ENCODE measurements at regions not wholly inside any gene's neighbourhood (a gene's known extent, or its start where the extent isn't known, plus 50 kb on each side); places are given as distances from the start of the nearest gene placed in this dataset.

GRCh38 chr7:94231305-94231704, 163.4 kb upstream of the COL1A2 start:
- no peak for DNase-seq (ENCODE audit: low read depth)

- DNase-seq (ENCODE audit: low read depth): no peak
Measured at GRCh38 chr7:94236960-94237359, 157.7 kb upstream of the COL1A2 start.

- no peak for DNase-seq (ENCODE audit: low read depth)
Measured at GRCh38 chr7:94237417-94237816, 157.3 kb upstream of the COL1A2 start.

GRCh38 chr7:94239661-94240234, 154.9 kb upstream of the COL1A2 start:
- DNase-seq (ENCODE audit: low read depth): no peak

- DNase-seq (ENCODE audit: low read depth): no peak
Measured at GRCh38 chr7:94240902-94241301, 153.8 kb upstream of the COL1A2 start.

GRCh38 chr7:94241402-94241925, 153.2 kb upstream of the COL1A2 start:
- no peak for DNase-seq (ENCODE audit: low read depth)

- DNase-seq (ENCODE audit: low read depth): no peak
Measured at GRCh38 chr7:94243066-94243711, 151.5 kb upstream of the COL1A2 start.

GRCh38 chr7:94244760-94245159, 149.9 kb upstream of the COL1A2 start:
- DNase-seq (ENCODE audit: low read depth): peak; percentile 42

GRCh38 chr7:94245500-94245899, 149.2 kb upstream of the COL1A2 start:
- DNase-seq (ENCODE audit: low read depth): no peak

GRCh38 chr7:94247970-94248369, 146.7 kb upstream of the COL1A2 start:
- DNase-seq (ENCODE audit: low read depth): no peak

GRCh38 chr7:94249631-94250030, 145.1 kb upstream of the COL1A2 start:
- no peak for DNase-seq (ENCODE audit: low read depth)

GRCh38 chr7:94250124-94250523, 144.6 kb upstream of the COL1A2 start:
- DNase-seq (ENCODE audit: low read depth): no peak

GRCh38 chr7:94250987-94251386, 143.7 kb upstream of the COL1A2 start:
- DNase-seq (ENCODE audit: low read depth): no peak

- DNase-seq (ENCODE audit: low read depth): no peak
Measured at GRCh38 chr7:94252124-94252523, 142.6 kb upstream of the COL1A2 start.

GRCh38 chr7:94252971-94253370, 141.7 kb upstream of the COL1A2 start:
- DNase-seq (ENCODE audit: low read depth): no peak

- DNase-seq (ENCODE audit: low read depth): no peak
Measured at GRCh38 chr7:94253686-94254085, 141.0 kb upstream of the COL1A2 start.

GRCh38 chr7:94258418-94259300, 136.0 kb upstream of the COL1A2 start:
- no peak for DNase-seq (ENCODE audit: low read depth)

GRCh38 chr7:94261067-94261466, 133.6 kb upstream of the COL1A2 start:
- DNase-seq (ENCODE audit: low read depth): no peak

- DNase-seq (ENCODE audit: low read depth): no peak
Measured at GRCh38 chr7:94264756-94265155, 129.9 kb upstream of the COL1A2 start.

GRCh38 chr7:94265456-94265855, 129.2 kb upstream of the COL1A2 start:
- no peak for DNase-seq (ENCODE audit: low read depth)

- peak; percentile 83 for DNase-seq (ENCODE audit: low read depth)
Measured at GRCh38 chr7:94266238-94266644, 128.5 kb upstream of the COL1A2 start.

- no peak for DNase-seq (ENCODE audit: low read depth)
Measured at GRCh38 chr7:94270772-94271171, 123.9 kb upstream of the COL1A2 start.
